H1 (cell line): ENCODE measurements at regions not wholly inside any gene's neighbourhood (a gene's known extent, or its start where the extent isn't known, plus 50 kb on each side); places are given as distances from the start of the nearest gene placed in this dataset.

Experiments
- CEBPB ChIP-seq: IDR thresholded peaks from 2 replicates; pipeline ENCODE4 v1.6.1; 2012; ENCODE audit warnings: low read depth, low read length
- EZH2 ChIP-seq: fragments of 200-600 bp; sonication (generic); IDR thresholded peaks from 2 replicates; pipeline ENCODE4 v1.7.1; 2012; ENCODE audit warnings: low read depth, mild to moderate bottlenecking, moderate library complexity, low read length, inconsistent platforms; ENCODE audit not compliant: severe bottlenecking
- GTF2F1 ChIP-seq: IDR thresholded peaks from 2 replicates; pipeline ENCODE4 v1.6.1; 2012; ENCODE audit warnings: low read depth, low read length, improper control_type of control experiment, borderline replicate concordance
- POLR2A ChIP-seq, 2 experiments: IDR thresholded peaks; 1 replicate in 1 of 2; 2 replicates in 1 of 2; pipeline ENCODE4 v1.6.1; 2011; ENCODE audit warnings: low read depth in 2 of 2, low read length in 2 of 2, mild to moderate bottlenecking in 2 of 2; ENCODE audit errors: control extremely low read depth in 1 of 2
- POLR2AphosphoS5 ChIP-seq: IDR thresholded peaks from 2 replicates; pipeline ENCODE4 v1.6.1; 2011; ENCODE audit warnings: low read depth, low read length
- TAF1 ChIP-seq: IDR thresholded peaks from 2 replicates; pipeline ENCODE4 v1.6.1; 2011; ENCODE audit warnings: mild to moderate bottlenecking, low read depth, low read length
- TCF12 ChIP-seq: IDR thresholded peaks from 2 replicates; pipeline ENCODE4 v1.6.1; 2011; ENCODE audit warnings: low read depth, mild to moderate bottlenecking, low read length
- TF ChIP-seq, protein P1 (sequence below), 3 experiments: IDR thresholded peaks; 1 replicate in 2 of 3; 2 replicates in 1 of 3; pipeline versions ENCODE4 v1.5.1 to v1.6.1; 2011; ENCODE audit warnings: low read length in 3 of 3, mild to moderate bottlenecking in 3 of 3, inconsistent platforms in 2 of 3, low read depth in 1 of 3, moderate library complexity in 1 of 3; ENCODE audit not compliant: insufficient read depth in 1 of 3; ENCODE audit errors: control extremely low read depth in 1 of 3
- TF ChIP-seq, protein P2 (sequence below): IDR thresholded peaks from 2 replicates; pipeline ENCODE4 v1.6.1; 2012; ENCODE audit warnings: inconsistent platforms

DNA sequence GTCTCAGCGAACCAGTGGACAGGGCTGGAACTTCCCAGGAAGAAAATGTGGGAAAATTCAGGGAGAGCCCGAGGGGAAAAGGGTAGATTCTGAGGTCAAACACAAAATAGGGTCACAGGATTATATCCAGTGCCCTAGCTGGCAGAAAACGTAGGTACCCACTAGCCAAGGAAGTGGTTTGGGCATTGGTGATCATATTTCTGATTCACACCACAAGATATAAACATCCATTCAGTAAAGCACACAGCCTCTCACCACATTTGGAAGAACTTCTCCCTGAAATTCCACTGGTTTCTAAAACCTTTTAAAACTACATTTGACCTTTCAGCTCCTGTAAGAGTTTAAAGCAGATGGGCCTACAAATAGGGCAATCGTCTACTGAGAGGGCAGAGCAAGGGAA, 186.9 kb downstream of the TTC32 start:
- TF ChIP-seq POLR2AphosphoS5 (no peak), POLR2A (IDR thresholded peaks at IDR 0.05; ENCODE audit: control extremely low read depth in 1 of 2, low read depth in 2 of 2, low read length in 2 of 2) (no peak), TCF12 (no peak), EZH2 (no peak), GTF2F1 (no peak), CEBPB (no peak), TAF1 (no peak)
- TF ChIP-seq, protein P1, sequence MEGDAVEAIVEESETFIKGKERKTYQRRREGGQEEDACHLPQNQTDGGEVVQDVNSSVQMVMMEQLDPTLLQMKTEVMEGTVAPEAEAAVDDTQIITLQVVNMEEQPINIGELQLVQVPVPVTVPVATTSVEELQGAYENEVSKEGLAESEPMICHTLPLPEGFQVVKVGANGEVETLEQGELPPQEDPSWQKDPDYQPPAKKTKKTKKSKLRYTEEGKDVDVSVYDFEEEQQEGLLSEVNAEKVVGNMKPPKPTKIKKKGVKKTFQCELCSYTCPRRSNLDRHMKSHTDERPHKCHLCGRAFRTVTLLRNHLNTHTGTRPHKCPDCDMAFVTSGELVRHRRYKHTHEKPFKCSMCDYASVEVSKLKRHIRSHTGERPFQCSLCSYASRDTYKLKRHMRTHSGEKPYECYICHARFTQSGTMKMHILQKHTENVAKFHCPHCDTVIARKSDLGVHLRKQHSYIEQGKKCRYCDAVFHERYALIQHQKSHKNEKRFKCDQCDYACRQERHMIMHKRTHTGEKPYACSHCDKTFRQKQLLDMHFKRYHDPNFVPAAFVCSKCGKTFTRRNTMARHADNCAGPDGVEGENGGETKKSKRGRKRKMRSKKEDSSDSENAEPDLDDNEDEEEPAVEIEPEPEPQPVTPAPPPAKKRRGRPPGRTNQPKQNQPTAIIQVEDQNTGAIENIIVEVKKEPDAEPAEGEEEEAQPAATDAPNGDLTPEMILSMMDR (IDR thresholded peaks at IDR 0.05; ENCODE audit: control extremely low read depth in 1 of 3, insufficient read depth in 1 of 3, low read depth in 1 of 3, low read length in 3 of 3) = no peak
- TF ChIP-seq, protein P2, sequence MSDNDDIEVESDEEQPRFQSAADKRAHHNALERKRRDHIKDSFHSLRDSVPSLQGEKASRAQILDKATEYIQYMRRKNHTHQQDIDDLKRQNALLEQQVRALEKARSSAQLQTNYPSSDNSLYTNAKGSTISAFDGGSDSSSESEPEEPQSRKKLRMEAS = no peak
